Right lobe of liver (tissue), 6 donors: ENCODE measurements at regions not wholly inside any gene's neighbourhood (a gene's known extent, or its start where the extent isn't known, plus 50 kb on each side); places are given as distances from the start of the nearest gene placed in this dataset.

Source experiments
- ATAC-seq, 4 donors: fragments of 200-7000 bp; cut with Tn5 transposase; one replicate each; pipeline ENCODE4 v1.9.1; 2020; ENCODE audit warnings: mild to moderate bottlenecking in 4 of 4, moderate library complexity in 4 of 4
- DNase-seq, 3 donors: peaks; one replicate each; pipeline ENCODE4 v3.0.0-alpha.2; 2020
- H3K27ac ChIP-seq, 3 donors: fragments of 200-600 bp; one replicate each; pipeline ENCODE4 v1.8.0; 2022
- H3K27me3 ChIP-seq, 2 donors: fragments of 200-600 bp; one replicate each; pipeline ENCODE4 v1.8.0; 2022
- H3K36me3 ChIP-seq, 4 donors: fragments of 200-600 bp; sonication (generic) in 1 of 4; one replicate each; pipeline versions ENCODE4 v1.5.1 to v1.8.0; 2017 to 2022; ENCODE audit warnings: control low read depth in 1 of 4
- H3K4me1 ChIP-seq, 4 donors: fragments of 200-600 bp; sonication (generic) in 1 of 4; one replicate each; pipeline versions ENCODE4 v1.5.1 to v1.8.0; 2017 to 2022; ENCODE audit warnings: control low read depth in 1 of 4
- H3K4me3 ChIP-seq, 3 donors: fragments of 200-600 bp; one replicate each; pipeline ENCODE4 v1.8.0; 2022
- H3K9me3 ChIP-seq, 4 donors: fragments of 200-600 bp; sonication (generic) in 1 of 4; one replicate each; pipeline versions ENCODE4 v1.5.1 to v1.8.0; 2017 to 2022; ENCODE audit warnings: control low read depth in 1 of 4
- POLR2A ChIP-seq: fragments of 450-650 bp; IDR thresholded peaks from one replicate; pipeline ENCODE4 v1.6.1; 2017; ENCODE audit warnings: antibody characterized with exemption, mild to moderate bottlenecking
- WGBS: methylation state at CpG from one replicate; pipeline ENCODE4 v1.1.6; 2018; ENCODE audit warnings: low coverage, low lambda C conversion rate; ENCODE audit not compliant: insufficient coverage; ENCODE audit errors: missing lambda C conversion rate; 5-methylcytosine and 5-hydroxymethylcytosine counted together
- intact Hi-C, 2 donors: fragments of 100-400 bp; cut with DNase I; formaldehyde crosslinking; loops; one replicate each; pipeline versions ENCODE4 v1.11.2 to v1.14.1; 2022
- TF ChIP-seq, protein P1 (sequence below), 4 donors: fragments of 200-600 bp in 3 of 4; fragments of 450-650 bp in 1 of 4; IDR thresholded peaks; one replicate each; pipeline versions ENCODE4 v1.5.1 to v1.8.0; 2016 to 2022; ENCODE audit warnings: antibody characterized with exemption in 4 of 4, mild to moderate bottlenecking in 2 of 4
- donor health status: DM: no; HTN: yes; CAD: no.
- donor health status: DM: no; HTN: no; CAD: no.
- donor health status: DM: no; HTN: no; CAD: no.
- donor health status: DM: no; HTN: yes; CAD: no.
- donor health status: DM: no; HTN: yes; CAD: no.

DNA sequence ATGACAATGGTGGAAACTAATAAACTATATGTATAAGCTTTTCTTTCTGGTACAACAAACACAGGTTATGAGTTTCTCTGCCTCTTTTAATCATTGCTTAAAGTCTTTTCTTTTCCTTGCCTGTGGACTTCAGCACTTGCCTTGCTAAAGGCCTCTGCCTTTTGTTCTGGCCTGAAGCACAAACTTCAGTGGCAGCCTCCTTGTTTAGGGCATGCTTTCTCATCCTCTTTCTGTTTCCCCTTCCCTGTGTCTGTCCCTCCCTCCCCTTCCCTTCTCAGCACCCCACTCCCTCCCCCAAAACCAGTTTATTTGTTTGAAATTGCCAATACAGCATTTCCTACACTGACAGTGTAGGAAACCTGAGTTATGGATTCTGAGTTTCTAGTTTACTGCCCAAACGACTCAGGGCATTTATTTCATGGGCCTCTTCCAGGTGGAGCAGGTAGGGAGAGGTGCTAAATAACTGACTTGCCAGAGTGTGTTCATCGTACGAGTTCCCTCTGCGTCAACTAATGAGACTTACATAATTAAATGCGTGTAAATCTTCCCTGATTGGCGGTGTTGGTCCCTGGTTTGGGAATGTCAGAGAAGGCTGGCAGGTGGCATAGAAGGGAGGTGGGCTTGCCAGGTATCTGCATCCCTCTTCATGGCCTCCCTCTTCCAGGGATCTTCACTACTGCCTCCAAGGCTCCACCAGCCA is 311.0 kb downstream of the FBXW7 start:
- Histone ChIP-seq H3K4me1 (no peaks in the 10 kb centered on the region), H3K27ac (no peak overlapping the region), H3K27me3 (no peaks in the 10 kb centered on the region), H3K9me3 (no peaks in the 10 kb centered on the region), H3K4me3 (no peak overlapping the region), H3K36me3 (no peaks in the 10 kb centered on the region)
- no peak for TF ChIP-seq POLR2A
- TF ChIP-seq, protein P1, sequence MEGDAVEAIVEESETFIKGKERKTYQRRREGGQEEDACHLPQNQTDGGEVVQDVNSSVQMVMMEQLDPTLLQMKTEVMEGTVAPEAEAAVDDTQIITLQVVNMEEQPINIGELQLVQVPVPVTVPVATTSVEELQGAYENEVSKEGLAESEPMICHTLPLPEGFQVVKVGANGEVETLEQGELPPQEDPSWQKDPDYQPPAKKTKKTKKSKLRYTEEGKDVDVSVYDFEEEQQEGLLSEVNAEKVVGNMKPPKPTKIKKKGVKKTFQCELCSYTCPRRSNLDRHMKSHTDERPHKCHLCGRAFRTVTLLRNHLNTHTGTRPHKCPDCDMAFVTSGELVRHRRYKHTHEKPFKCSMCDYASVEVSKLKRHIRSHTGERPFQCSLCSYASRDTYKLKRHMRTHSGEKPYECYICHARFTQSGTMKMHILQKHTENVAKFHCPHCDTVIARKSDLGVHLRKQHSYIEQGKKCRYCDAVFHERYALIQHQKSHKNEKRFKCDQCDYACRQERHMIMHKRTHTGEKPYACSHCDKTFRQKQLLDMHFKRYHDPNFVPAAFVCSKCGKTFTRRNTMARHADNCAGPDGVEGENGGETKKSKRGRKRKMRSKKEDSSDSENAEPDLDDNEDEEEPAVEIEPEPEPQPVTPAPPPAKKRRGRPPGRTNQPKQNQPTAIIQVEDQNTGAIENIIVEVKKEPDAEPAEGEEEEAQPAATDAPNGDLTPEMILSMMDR (IDR thresholded peaks at IDR 0.05) = no peak
- ATAC-seq (no peak), DNase-seq (no peak)
- intact Hi-C loops = no loop called here
- 87% methylated on average over 6 of the region's 6 CpGs for WGBS

DNA sequence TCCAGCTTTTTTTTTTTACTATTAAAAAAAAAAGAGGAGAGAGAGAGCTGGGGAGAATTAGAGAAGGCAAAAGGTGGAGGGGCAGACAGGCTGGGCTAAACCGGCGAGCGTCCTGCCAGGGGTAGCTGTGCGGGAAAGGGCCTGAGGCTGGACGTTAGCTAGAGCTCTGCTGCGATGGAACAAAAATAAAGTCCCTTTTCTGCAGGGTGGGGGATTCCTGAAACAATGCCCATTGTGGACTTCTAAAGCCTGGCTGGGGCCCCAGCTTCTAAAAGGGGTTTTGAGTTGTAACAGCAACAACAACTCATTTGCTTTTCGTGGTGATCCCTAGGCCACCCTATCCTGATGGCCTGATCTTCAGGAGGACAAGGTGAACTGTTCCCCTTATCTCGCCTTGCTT is 311.7 kb downstream of the FBXW7 start:
- whole genome bisulfite sequencing = 98% methylated on average over 6 of the region's 8 CpGs
- intact Hi-C loops = no loop called here
- no peaks in the 10 kb centered on the region for H3K9me3 ChIP-seq
- no peak for TF ChIP-seq POLR2A
- TF ChIP-seq, protein P1 (IDR thresholded peaks at IDR 0.05) = no peak
- H3K36me3 ChIP-seq = no peaks in the 10 kb centered on the region
- no peak for DNase-seq
- no peaks in the 10 kb centered on the region for H3K4me1 ChIP-seq
- H3K27me3 ChIP-seq = no peaks in the 10 kb centered on the region
- H3K27ac ChIP-seq = no peak overlapping the region
- no peak for ATAC-seq
- no peak overlapping the region for H3K4me3 ChIP-seq

DNA sequence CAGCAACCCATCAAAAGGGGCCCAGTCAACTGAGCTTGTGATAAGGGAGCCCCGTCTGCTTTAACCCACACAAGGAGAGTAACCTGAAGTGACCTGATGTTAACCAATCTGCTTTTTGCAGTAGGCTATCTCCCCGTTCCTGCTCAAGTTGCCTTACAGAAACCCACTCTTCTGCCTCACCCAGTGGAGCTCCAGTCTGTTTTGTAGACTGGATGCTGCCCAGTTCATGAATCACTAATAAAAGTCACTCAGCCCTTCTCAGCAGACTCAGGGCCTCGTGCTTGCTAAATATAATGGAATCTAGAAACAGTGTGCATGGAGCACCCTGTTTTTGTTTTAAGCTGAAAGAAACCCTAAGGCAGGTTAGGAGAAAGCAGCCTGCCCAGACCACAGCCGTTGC is 312.3 kb downstream of the FBXW7 start:
- Histone ChIP-seq H3K36me3 (no peaks in the 10 kb centered on the region), H3K4me1 (no peaks in the 10 kb centered on the region), H3K27ac (no peak overlapping the region), H3K4me3 (no peak overlapping the region), H3K9me3 (no peaks in the 10 kb centered on the region), H3K27me3 (no peaks in the 10 kb centered on the region)
- intact Hi-C loops = no loop called here
- DNase-seq (no peak), ATAC-seq (no peak)
- 74% methylated on average over 3 of the region's 4 CpGs for WGBS
- no peak for TF ChIP-seq POLR2A

DNA sequence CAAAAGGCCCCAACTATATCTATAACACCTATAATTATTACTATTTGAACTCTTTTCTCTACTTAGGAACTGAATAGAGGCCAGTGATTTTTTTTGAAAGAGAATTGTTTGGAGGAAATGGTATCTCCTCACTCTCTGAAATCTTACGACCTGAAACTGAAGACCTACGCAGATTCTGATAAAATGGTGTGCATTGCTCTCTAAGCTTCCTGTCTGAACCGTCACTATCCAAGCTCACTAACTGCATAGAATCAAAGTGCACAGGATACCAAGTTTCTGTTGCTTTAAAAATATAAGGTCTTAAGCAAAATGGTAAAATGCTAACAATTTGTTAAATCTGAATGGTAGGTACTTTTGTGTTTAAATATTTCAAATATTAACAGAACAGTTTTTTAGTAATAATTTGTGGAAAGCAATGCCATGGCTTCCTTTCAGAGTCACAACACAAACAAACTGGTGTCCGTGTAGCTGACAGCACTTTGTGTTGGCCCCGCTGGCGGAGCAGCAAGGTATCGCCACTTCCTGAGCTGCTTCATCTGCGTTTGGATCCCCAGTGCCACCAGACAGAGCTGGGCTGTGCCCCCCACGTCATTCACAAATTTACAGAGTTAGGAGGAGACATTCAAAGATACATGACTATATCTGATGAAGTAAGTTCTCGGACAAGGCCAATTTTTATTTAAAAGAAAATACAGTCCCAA is 313.9 kb downstream of the FBXW7 start:
- no peak overlapping the region for H3K4me3 ChIP-seq
- DNase-seq (no peak), ATAC-seq (no peak)
- intact Hi-C loops = no loop called here
- H3K4me1 ChIP-seq = no peaks in the 10 kb centered on the region
- no peaks in the 10 kb centered on the region for H3K9me3 ChIP-seq
- TF ChIP-seq, protein P1 (IDR thresholded peaks at IDR 0.05) = no peak
- no peak for TF ChIP-seq POLR2A
- no peaks in the 10 kb centered on the region for H3K27me3 ChIP-seq
- no peak overlapping the region for H3K27ac ChIP-seq
- 75% methylated on average over 9 of the region's 10 CpGs for WGBS
- H3K36me3 ChIP-seq = no peaks in the 10 kb centered on the region

DNA sequence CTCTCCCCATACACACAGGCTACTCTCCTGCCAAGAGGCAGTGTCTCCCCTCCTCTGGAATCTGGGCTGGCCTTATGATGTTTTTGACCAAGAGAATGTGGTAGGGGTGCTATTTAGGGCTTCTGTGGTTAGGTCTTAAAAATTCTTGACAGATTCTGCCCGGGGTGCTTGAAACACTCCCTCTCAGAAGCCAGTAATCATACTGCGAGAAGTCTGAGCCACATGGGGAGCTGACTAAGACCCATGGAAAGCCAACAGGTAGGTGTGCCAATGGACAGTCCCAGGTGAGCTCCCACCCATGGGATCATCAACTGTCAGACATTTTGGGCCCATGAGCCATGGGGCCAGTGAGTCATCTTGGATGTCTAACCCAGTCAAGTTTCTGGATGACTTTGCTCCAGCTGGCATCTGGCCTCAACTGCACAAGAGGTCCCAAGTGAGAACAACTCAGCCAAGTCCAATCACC is 315.7 kb downstream of the FBXW7 start:
- no peaks in the 10 kb centered on the region for H3K4me1 ChIP-seq
- no peak for TF ChIP-seq POLR2A
- TF ChIP-seq, protein P1 (IDR thresholded peaks at IDR 0.05) = no peak
- H3K4me3 ChIP-seq = no peak overlapping the region
- H3K9me3 ChIP-seq = no peaks in the 10 kb centered on the region
- no peaks in the 10 kb centered on the region for H3K27me3 ChIP-seq
- H3K27ac ChIP-seq = no peak overlapping the region
- ATAC-seq (no peak), DNase-seq (no peak)
- intact Hi-C loops = no loop called here
- H3K36me3 ChIP-seq = no peaks in the 10 kb centered on the region
- WGBS = 94% methylated on average over 2 of the region's 2 CpGs
